HG02973 (cell line): ENCODE measurements at regions not wholly inside any gene's neighbourhood (a gene's known extent, or its start where the extent isn't known, plus 50 kb on each side); places are given as distances from the start of the nearest gene placed in this dataset.
"Not testable (repeated sequence)": the region's sequence is repeated elsewhere in the genome, so short reads cannot be mapped to it uniquely, and the experiment has no call there.

Experiments
- ATAC-seq: cut with Tn5 transposase; IDR thresholded peaks from one replicate; pipeline ENCODE4 v1.9.1; 2021; ENCODE audit warnings: moderate library complexity; ENCODE audit not compliant: unreplicated experiment

GRCh38 chr12:131213896-131214442 lies 260.3 kb downstream of the ADGRD1 start:
- no peak for ATAC-seq

- ATAC-seq: not testable (repeated sequence)
Observed at GRCh38 chr12:131214936-131215335, 261.2 kb downstream of the ADGRD1 start.

- ATAC-seq: not testable (repeated sequence)
Observed at GRCh38 chr12:131216587-131216986, 262.9 kb downstream of the ADGRD1 start.

GRCh38 chr12:131217024-131217586 lies 263.4 kb downstream of the ADGRD1 start:
- no peak for ATAC-seq

GRCh38 chr12:131218026-131218922 lies 264.6 kb downstream of the ADGRD1 start:
- no peak for ATAC-seq

GRCh38 chr12:131218923-131219669 lies 265.4 kb downstream of the ADGRD1 start:
- ATAC-seq: no peak

- no peak for ATAC-seq
Observed at GRCh38 chr12:131219670-131220330, 266.1 kb downstream of the ADGRD1 start.

- no peak for ATAC-seq
Observed at GRCh38 chr12:131220331-131220685, 266.6 kb downstream of the ADGRD1 start.

- ATAC-seq: no peak
Observed at GRCh38 chr12:131221061-131221956, 267.6 kb downstream of the ADGRD1 start.

GRCh38 chr12:131221957-131222328 lies 268.2 kb downstream of the ADGRD1 start:
- no peak for ATAC-seq

- peak; percentile 48 for ATAC-seq
Observed at GRCh38 chr12:131222329-131223139, 268.8 kb downstream of the ADGRD1 start.

- no peak for ATAC-seq
Observed at GRCh38 chr12:131223171-131223761, 269.6 kb downstream of the ADGRD1 start.

- ATAC-seq: no peak
Observed at GRCh38 chr12:131223791-131224225, 270.1 kb downstream of the ADGRD1 start.

- ATAC-seq: not testable (repeated sequence)
Observed at GRCh38 chr12:131224226-131225065, 270.7 kb downstream of the ADGRD1 start.

- ATAC-seq: not testable (repeated sequence)
Observed at GRCh38 chr12:131225066-131225380, 271.3 kb downstream of the ADGRD1 start.

GRCh38 chr12:131226345-131227265 lies 272.9 kb downstream of the ADGRD1 start:
- no peak for ATAC-seq

GRCh38 chr12:131227641-131228040 lies 273.9 kb downstream of the ADGRD1 start:
- not testable (repeated sequence) for ATAC-seq
